ENCODE measurements at regions not wholly inside any gene's neighbourhood (a gene's known extent, or its start where the extent isn't known, plus 50 kb on each side); places are given as distances from the start of the nearest gene placed in this dataset.

DNA sequence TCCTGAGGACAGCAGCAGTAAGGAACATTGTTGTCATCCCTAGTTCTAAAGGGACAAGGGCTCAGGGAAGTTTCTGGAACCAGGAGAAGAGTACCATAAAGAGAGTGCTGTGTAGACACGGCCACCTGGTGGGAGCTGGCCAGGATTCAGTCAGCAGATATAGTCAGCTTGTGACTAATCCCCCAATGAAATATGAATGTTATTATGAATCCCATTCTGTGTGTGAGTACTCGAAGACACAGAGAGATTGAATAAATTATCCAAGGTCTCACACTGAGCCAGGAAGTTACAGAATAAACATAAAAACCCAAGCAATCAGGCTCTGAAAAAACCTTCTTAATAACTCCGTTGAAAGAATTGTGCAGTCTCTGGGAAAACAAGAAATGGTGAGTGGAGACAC is 1359.5 kb downstream of the AACS start:
- WGBS, 2 donors = 61 to 79% methylated on average over 3 of the region's 3 CpGs
- Histone ChIP-seq H3K27me3 (ENCODE audit: control insufficient read depth in 3 of 3, insufficient read depth in 3 of 3, low read length in 2 of 3) (no peaks in the 10 kb centered on the region), H3K27ac (ENCODE audit: low read depth in 1 of 2, low read length in 1 of 2) (no peak overlapping the region), H3K4me1 (ENCODE audit: control insufficient read depth in 5 of 5, insufficient read depth in 5 of 5, low read length in 5 of 5) (no peaks in the 10 kb centered on the region), H3K9me3 (ENCODE audit: control insufficient read depth in 4 of 4, insufficient read depth in 3 of 4, low read length in 3 of 4) (peaks cover 0 to 5% (median 0%) of the 10 kb centered on the region in 4 donors), H3K36me3 (ENCODE audit: control insufficient read depth in 4 of 4, insufficient read depth in 4 of 4, low read length in 4 of 4) (no peaks in the 10 kb centered on the region), H3K9ac (ENCODE audit: insufficient read depth in 1 of 2, low read length in 2 of 2) (no peak overlapping the region), H3K4me3 (no peak overlapping the region)
- no peak for ATAC-seq (ENCODE audit: insufficient read depth, low FRiP score)
- TF ChIP-seq, protein P1, sequence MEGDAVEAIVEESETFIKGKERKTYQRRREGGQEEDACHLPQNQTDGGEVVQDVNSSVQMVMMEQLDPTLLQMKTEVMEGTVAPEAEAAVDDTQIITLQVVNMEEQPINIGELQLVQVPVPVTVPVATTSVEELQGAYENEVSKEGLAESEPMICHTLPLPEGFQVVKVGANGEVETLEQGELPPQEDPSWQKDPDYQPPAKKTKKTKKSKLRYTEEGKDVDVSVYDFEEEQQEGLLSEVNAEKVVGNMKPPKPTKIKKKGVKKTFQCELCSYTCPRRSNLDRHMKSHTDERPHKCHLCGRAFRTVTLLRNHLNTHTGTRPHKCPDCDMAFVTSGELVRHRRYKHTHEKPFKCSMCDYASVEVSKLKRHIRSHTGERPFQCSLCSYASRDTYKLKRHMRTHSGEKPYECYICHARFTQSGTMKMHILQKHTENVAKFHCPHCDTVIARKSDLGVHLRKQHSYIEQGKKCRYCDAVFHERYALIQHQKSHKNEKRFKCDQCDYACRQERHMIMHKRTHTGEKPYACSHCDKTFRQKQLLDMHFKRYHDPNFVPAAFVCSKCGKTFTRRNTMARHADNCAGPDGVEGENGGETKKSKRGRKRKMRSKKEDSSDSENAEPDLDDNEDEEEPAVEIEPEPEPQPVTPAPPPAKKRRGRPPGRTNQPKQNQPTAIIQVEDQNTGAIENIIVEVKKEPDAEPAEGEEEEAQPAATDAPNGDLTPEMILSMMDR (IDR thresholded peaks at IDR 0.05; ENCODE audit: control extremely low read depth, extremely low read depth) = no peak
- DNase-seq = no peak

- H3K36me3 ChIP-seq (ENCODE audit: control insufficient read depth in 4 of 4, insufficient read depth in 4 of 4, low read length in 4 of 4) = no peaks in the 10 kb centered on the region
- H3K27me3 ChIP-seq (ENCODE audit: control insufficient read depth in 3 of 3, insufficient read depth in 3 of 3, low read length in 2 of 3) = no peaks in the 10 kb centered on the region
- no peak overlapping the region for H3K27ac ChIP-seq (ENCODE audit: low read depth in 1 of 2, low read length in 1 of 2)
- TF ChIP-seq, protein P1 (IDR thresholded peaks at IDR 0.05; ENCODE audit: control extremely low read depth, extremely low read depth) = no peak
- no peak for DNase-seq
- H3K9me3 ChIP-seq (ENCODE audit: control insufficient read depth in 4 of 4, insufficient read depth in 3 of 4, low read length in 3 of 4) = peaks cover 0 to 5% (median 0%) of the 10 kb centered on the region in 4 donors
- no peak overlapping the region for H3K4me3 ChIP-seq
- ATAC-seq (ENCODE audit: insufficient read depth, low FRiP score) = no peak
- 73 to 76% methylated on average over 7 of the region's 7 CpGs for WGBS, 2 donors
- H3K9ac ChIP-seq (ENCODE audit: insufficient read depth in 1 of 2, low read length in 2 of 2) = no peak overlapping the region
- H3K4me1 ChIP-seq (ENCODE audit: control insufficient read depth in 5 of 5, insufficient read depth in 5 of 5, low read length in 5 of 5) = no peaks in the 10 kb centered on the region
Measured at GRCh38 chr12:126425264-126425663, 1360.0 kb downstream of the AACS start.

GRCh38 chr12:126428769-126429168 is 1363.5 kb downstream of the AACS start:
- no peak for ATAC-seq (ENCODE audit: insufficient read depth, low FRiP score)
- no peaks in the 10 kb centered on the region for H3K4me1 ChIP-seq (ENCODE audit: control insufficient read depth in 5 of 5, insufficient read depth in 5 of 5, low read length in 5 of 5)
- 77 to 81% methylated on average over 5 of the region's 5 CpGs for WGBS, 2 donors

More at GRCh38 chr12:126428769-126429168, 1363.5 kb downstream of the AACS start:
- no peak overlapping the region for H3K27ac ChIP-seq (ENCODE audit: low read depth in 1 of 2, low read length in 1 of 2)
- H3K4me3 ChIP-seq = no peak overlapping the region
- no peak for DNase-seq
- H3K36me3 ChIP-seq (ENCODE audit: control insufficient read depth in 4 of 4, insufficient read depth in 4 of 4, low read length in 4 of 4) = no peaks in the 10 kb centered on the region
- TF ChIP-seq, protein P1 (IDR thresholded peaks at IDR 0.05; ENCODE audit: control extremely low read depth, extremely low read depth) = no peak
- H3K27me3 ChIP-seq (ENCODE audit: control insufficient read depth in 3 of 3, insufficient read depth in 3 of 3, low read length in 2 of 3) = no peaks in the 10 kb centered on the region
- peaks cover 0 to 5% (median 0%) of the 10 kb centered on the region in 4 donors for H3K9me3 ChIP-seq (ENCODE audit: control insufficient read depth in 4 of 4, insufficient read depth in 3 of 4, low read length in 3 of 4)
- no peak overlapping the region for H3K9ac ChIP-seq (ENCODE audit: insufficient read depth in 1 of 2, low read length in 2 of 2)
